Coronary artery (tissue), 2 donors: ENCODE measurements at regions not wholly inside any gene's neighbourhood (a gene's known extent, or its start where the extent isn't known, plus 50 kb on each side); places are given as distances from the start of the nearest gene placed in this dataset.
"Not testable (repeated sequence)": the region's sequence is repeated elsewhere in the genome, so short reads cannot be mapped to it uniquely, and the experiment has no call there.

Source experiments
- DNase-seq: peaks from one replicate; pipeline ENCODE4 v3.0.0-alpha.2; 2017; ENCODE audit warnings: low spot score
- H3K27ac ChIP-seq, 2 donors: fragments of 200-600 bp; sonication (generic); one replicate each; pipeline ENCODE4 v1.5.1; 2016 to 2019
- H3K4me3 ChIP-seq: fragments of 200-600 bp; sonication (generic); 2 replicates; pipeline ENCODE4 v1.5.1; 2016; ENCODE audit warnings: mild to moderate bottlenecking, moderate library complexity
- CTCF ChIP-seq: fragments of 200-600 bp; sonication (generic); IDR thresholded peaks from one replicate; pipeline ENCODE4 v1.5.1; 2019; ENCODE audit warnings: antibody characterized with exemption

- TF ChIP-seq CTCF, result no peak
- no peak overlapping the region for H3K27ac ChIP-seq
- no peak for DNase-seq
- no peak overlapping the region for H3K4me3 ChIP-seq
These were observed 367.4 kb downstream of the IL20RB start for GRCh38 chr3:137325170-137325569.

GRCh38 chr3:137325934-137326333 lies 368.2 kb downstream of the IL20RB start:
- Histone ChIP-seq H3K4me3 (no peak overlapping the region), H3K27ac (no peak overlapping the region)
- TF ChIP-seq CTCF, result no peak
- no peak for DNase-seq

- no peak for TF ChIP-seq CTCF
- DNase-seq, result no peak
- H3K4me3 ChIP-seq, result no peak overlapping the region
- no peak overlapping the region for H3K27ac ChIP-seq
These were observed 371.8 kb downstream of the IL20RB start for GRCh38 chr3:137329594-137329993.

GRCh38 chr3:137330246-137330645 lies 372.5 kb downstream of the IL20RB start:
- TF ChIP-seq CTCF, result no peak
- Histone ChIP-seq H3K4me3 (no peak overlapping the region), H3K27ac (no peak overlapping the region)
- no peak for DNase-seq

GRCh38 chr3:137332297-137332696 lies 374.5 kb downstream of the IL20RB start:
- DNase-seq, result no peak
- no peak overlapping the region for H3K4me3 ChIP-seq
- H3K27ac ChIP-seq, result no peak overlapping the region
- no peak for TF ChIP-seq CTCF

- TF ChIP-seq CTCF, result no peak
- Histone ChIP-seq H3K4me3 (no peak overlapping the region), H3K27ac (no peak overlapping the region)
- no peak for DNase-seq
These were observed 377.7 kb downstream of the IL20RB start for GRCh38 chr3:137335478-137335877.

- DNase-seq, H3K4me3 ChIP-seq, H3K27ac ChIP-seq: not testable (repeated sequence)
These were observed 380.6 kb downstream of the IL20RB start for GRCh38 chr3:137338400-137338799.

- Histone ChIP-seq H3K4me3 (no peak overlapping the region), H3K27ac (no peak overlapping the region)
- no peak for TF ChIP-seq CTCF
- no peak for DNase-seq
These were observed 385.5 kb downstream of the IL20RB start for GRCh38 chr3:137343283-137343682.
